Sigmoid colon (tissue), 3 donors: ENCODE measurements at regions not wholly inside any gene's neighbourhood (a gene's known extent, or its start where the extent isn't known, plus 50 kb on each side); places are given as distances from the start of the nearest gene placed in this dataset.

Experiments used
- CTCF ChIP-seq, 4 experiments: fragments of 450-650 bp in 3 of 4; fragments of 200-600 bp in 1 of 4; IDR thresholded peaks; one replicate each; pipeline ENCODE4 v1.5.1; 2016 to 2019; ENCODE audit warnings: antibody characterized with exemption in 4 of 4, mild to moderate bottlenecking in 3 of 4, moderate library complexity in 2 of 4
- POLR2A ChIP-seq, 2 donors: fragments of 450-650 bp; IDR thresholded peaks; one replicate each; pipeline ENCODE4 v1.6.1; 2016; ENCODE audit warnings: antibody characterized with exemption in 2 of 2, mild to moderate bottlenecking in 2 of 2, moderate library complexity in 2 of 2

DNA sequence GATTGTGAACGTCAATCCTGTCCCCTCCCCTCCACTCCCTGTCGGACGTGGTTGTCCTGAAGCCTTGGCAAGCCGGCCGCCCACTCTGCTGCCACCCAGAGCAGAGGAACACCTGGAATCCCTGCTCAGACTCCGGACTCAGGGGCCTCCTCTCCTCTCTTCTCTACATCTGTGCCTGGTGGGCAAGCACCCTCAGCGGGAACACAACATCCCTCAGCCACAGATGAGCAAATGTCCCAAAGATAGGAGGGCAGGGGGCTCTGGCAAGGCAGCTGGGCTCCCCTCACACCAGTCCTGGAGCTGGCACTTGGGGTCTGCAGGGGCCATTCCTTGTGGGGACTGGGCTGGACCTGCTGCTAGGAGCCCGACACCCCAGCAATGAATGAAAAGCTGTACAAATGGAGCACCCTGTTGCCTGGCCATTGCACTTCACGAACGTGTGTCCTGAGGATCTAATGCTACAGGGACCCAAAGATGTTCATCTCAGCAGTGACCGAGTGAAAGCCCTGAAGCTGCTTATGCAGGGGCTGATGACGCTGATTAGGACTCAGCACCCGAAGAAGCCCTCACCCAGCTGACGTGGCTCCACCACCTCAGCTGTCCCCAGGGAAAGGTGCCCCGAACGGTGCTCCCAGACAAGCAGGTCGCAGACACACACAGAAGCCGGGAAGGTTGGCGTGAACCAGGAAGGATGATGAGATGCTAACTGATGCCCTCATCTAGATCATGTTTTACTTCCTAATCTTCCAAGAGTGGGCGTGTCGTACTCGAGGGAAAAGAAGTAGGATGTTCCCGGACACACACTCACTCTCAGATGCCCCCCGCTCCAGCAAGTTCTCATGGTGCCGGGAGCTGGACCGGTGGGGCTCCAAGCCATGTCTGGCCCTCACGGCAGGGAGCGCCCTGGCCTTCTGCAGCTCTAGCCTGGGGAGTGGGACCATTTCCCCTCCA is 177.0 kb upstream of the PPP1R26 start:
- TF ChIP-seq POLR2A (IDR thresholded peaks at IDR 0.05) (no peak), CTCF (IDR thresholded peaks at IDR 0.05) (no peak)
